ENCODE measurements at regions not wholly inside any gene's neighbourhood (a gene's known extent, or its start where the extent isn't known, plus 50 kb on each side); places are given as distances from the start of the nearest gene placed in this dataset.
"Not testable (repeated sequence)": the region's sequence is repeated elsewhere in the genome, so short reads cannot be mapped to it uniquely, and the experiment has no call there.

GRCh38 chr6:144954241-144954556 lies 669.1 kb downstream of the UTRN start:
- no peaks in the 10 kb centered on the region for H3K9me3 ChIP-seq
- WGBS = 87% methylated on average over 3 of the region's 3 CpGs
- TF ChIP-seq POLR2A (IDR thresholded peaks at IDR 0.05) (no peak), POLR2AphosphoS5 (IDR thresholded peaks at IDR 0.05) (no peak), CTCF (IDR thresholded peaks at IDR 0.05) (no peak), EP300 (IDR thresholded peaks at IDR 0.05) (no peak)
- no peak for DNase-seq (ENCODE audit: low spot score in 2 of 2)
- no peaks in the 10 kb centered on the region for H3K4me1 ChIP-seq
- no peak overlapping the region for H3K27ac ChIP-seq
- H3K36me3 ChIP-seq = no peaks in the 10 kb centered on the region
- no peaks in the 10 kb centered on the region for H3K27me3 ChIP-seq
- no peak overlapping the region for H3K4me3 ChIP-seq

DNA sequence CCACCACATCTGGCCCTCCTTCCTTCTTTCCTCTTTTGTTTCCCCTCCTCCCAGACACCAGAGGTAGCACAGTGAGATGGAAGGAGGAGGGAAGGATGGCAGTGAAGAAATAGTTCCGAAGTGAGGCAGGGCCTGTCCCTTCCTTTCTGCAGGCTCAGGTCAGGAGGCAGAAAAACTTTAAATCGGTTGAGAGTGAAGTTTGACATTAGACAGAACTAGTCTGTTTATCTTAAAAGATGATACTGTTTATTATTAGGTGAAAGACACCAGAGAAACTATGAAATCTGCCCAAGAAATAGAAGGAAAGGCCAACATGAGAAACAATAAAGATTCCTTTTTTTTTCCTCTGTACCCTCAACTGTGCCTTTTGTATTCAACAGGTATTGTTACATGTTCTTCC lies 670.3 kb downstream of the UTRN start:
- WGBS = 26% methylated on average over 2 of the region's 2 CpGs
- Histone ChIP-seq H3K36me3 (no peaks in the 10 kb centered on the region), H3K9me3 (no peaks in the 10 kb centered on the region), H3K27ac (no peak overlapping the region), H3K4me3 (no peak overlapping the region), H3K27me3 (no peaks in the 10 kb centered on the region), H3K4me1 (no peaks in the 10 kb centered on the region)
- no peak for TF ChIP-seq POLR2A (IDR thresholded peaks at IDR 0.05)
- TF ChIP-seq CTCF (IDR thresholded peaks at IDR 0.05) = no peak
- TF ChIP-seq POLR2AphosphoS5 (IDR thresholded peaks at IDR 0.05) = no peak
- TF ChIP-seq EP300 (IDR thresholded peaks at IDR 0.05) = no peak
- no peak for DNase-seq (ENCODE audit: low spot score in 2 of 2)

DNA sequence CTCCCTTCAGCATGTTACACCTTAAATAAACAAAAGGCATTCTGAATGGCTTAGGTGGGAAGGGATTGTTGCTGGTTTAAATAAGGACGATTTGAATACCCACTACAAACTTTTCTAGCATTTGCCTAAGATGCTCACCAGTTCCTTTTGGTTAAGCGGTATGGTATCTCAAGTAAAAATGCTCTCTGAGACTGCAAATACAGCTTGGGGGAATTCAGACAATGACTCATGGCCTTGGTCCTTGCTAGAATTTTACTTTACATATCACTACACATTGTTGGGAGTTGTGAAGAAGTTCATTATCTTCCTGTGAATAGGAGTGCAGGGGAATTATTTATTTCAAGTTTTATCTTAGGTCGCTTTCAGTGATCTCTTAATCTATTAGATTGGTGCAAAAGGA lies 670.7 kb downstream of the UTRN start:
- Histone ChIP-seq H3K9me3 (no peaks in the 10 kb centered on the region), H3K4me1 (no peaks in the 10 kb centered on the region), H3K27ac (no peak overlapping the region), H3K27me3 (no peaks in the 10 kb centered on the region), H3K4me3 (no peak overlapping the region), H3K36me3 (no peaks in the 10 kb centered on the region)
- TF ChIP-seq POLR2AphosphoS5 (IDR thresholded peaks at IDR 0.05) = no peak
- TF ChIP-seq EP300 (IDR thresholded peaks at IDR 0.05) = no peak
- TF ChIP-seq CTCF (IDR thresholded peaks at IDR 0.05) = no peak
- TF ChIP-seq POLR2A (IDR thresholded peaks at IDR 0.05) = no peak
- no peak for DNase-seq (ENCODE audit: low spot score in 2 of 2)
- WGBS = 86% methylated on average over 3 of the region's 3 CpGs

DNA sequence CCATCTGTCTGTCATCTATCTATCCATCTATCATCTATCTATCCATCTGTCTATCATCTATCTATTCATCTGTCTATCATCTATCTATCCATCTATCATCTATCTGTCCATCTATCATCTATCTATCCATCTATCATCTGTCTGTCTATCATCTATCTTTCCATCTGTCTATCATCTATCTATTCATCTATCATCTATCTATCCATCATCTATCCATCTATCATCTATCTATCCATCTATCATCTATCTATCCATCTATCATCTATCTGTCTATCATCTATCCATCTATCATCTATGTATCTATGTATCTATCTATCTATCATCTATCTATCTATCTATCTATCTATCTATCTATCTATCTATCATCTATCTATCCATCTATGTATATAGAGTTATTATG lies 671.6 kb downstream of the UTRN start:
- not testable (repeated sequence) for H3K9me3 ChIP-seq, H3K27me3 ChIP-seq, H3K27ac ChIP-seq

GRCh38 chr6:144957236-144957937 lies 672.3 kb downstream of the UTRN start:
- TF ChIP-seq POLR2A (IDR thresholded peaks at IDR 0.05) (no peak), EP300 (IDR thresholded peaks at IDR 0.05) (no peak), CTCF (IDR thresholded peaks at IDR 0.05) (no peak), POLR2AphosphoS5 (IDR thresholded peaks at IDR 0.05) (no peak)
- Histone ChIP-seq H3K27ac (no peak overlapping the region), H3K27me3 (no peaks in the 10 kb centered on the region), H3K9me3 (no peaks in the 10 kb centered on the region), H3K4me3 (no peak overlapping the region), H3K36me3 (no peaks in the 10 kb centered on the region), H3K4me1 (no peaks in the 10 kb centered on the region)
- DNase-seq (ENCODE audit: low spot score in 2 of 2) = no peak
- 100% methylated on average over 1 of the region's 1 CpG for WGBS

More for the DNA sequence above, 671.6 kb downstream of the UTRN start:
- H3K36me3 ChIP-seq; H3K4me1 ChIP-seq; H3K4me3 ChIP-seq; DNase-seq (ENCODE audit: low spot score in 2 of 2): not testable (repeated sequence)

DNA sequence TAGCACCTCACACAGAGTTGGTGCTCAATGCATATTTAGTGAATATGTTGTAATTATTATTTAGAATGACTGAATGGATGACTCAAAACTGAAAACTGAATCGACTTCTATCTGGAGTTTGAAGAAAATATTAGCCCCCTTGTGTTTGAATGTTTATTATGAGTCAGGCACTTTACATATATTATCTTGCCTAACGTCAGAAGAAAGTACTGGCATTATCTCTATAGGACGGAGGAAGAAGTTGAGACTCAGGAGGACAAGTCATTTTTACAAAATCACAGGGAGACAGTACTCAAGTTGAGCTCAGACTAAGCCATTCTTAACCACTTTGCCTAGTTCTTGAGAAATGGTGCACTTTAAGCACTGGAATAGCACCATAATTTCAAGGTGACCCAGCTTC lies 684.0 kb downstream of the UTRN start:
- TF ChIP-seq POLR2A (IDR thresholded peaks at IDR 0.05) (no peak), CTCF (IDR thresholded peaks at IDR 0.05) (no peak), EP300 (IDR thresholded peaks at IDR 0.05) (no peak), POLR2AphosphoS5 (IDR thresholded peaks at IDR 0.05) (no peak)
- no peak for DNase-seq (ENCODE audit: low spot score in 2 of 2)
- no peaks in the 10 kb centered on the region for H3K4me1 ChIP-seq
- no peak overlapping the region for H3K27ac ChIP-seq
- no peaks in the 10 kb centered on the region for H3K9me3 ChIP-seq
- 69% methylated on average over 3 of the region's 3 CpGs for WGBS
- H3K27me3 ChIP-seq = no peaks in the 10 kb centered on the region
- no peaks in the 10 kb centered on the region for H3K36me3 ChIP-seq
- H3K4me3 ChIP-seq = no peak overlapping the region

All from suprapubic skin (tissue), 4 donors.